HFFc6 (cell line): ENCODE measurements at regions not wholly inside any gene's neighbourhood (a gene's known extent, or its start where the extent isn't known, plus 50 kb on each side); places are given as distances from the start of the nearest gene placed in this dataset.

Experiments
- DNase-seq: peaks from one replicate; pipeline ENCODE4 v3.0.0-alpha.2; 2018
- H3K27ac Mint-ChIP-seq: 2 replicates; pipeline ENCODE4 v1.8.0; 2020; ENCODE audit warnings: mild to moderate bottlenecking, mixed read lengths
- H3K27me3 Mint-ChIP-seq: 2 replicates; pipeline ENCODE4 v1.8.0; 2021; ENCODE audit warnings: mild to moderate bottlenecking, moderate library complexity, mixed read lengths; ENCODE audit not compliant: insufficient read depth
- H3K36me3 Mint-ChIP-seq: 2 replicates; pipeline ENCODE4 v1.8.0; 2021; ENCODE audit warnings: low read depth, mixed read lengths
- H3K4me1 Mint-ChIP-seq: 2 replicates; pipeline ENCODE4 v1.8.0; 2020; ENCODE audit warnings: low read depth, mixed read lengths
- H3K4me3 Mint-ChIP-seq: 2 replicates; pipeline ENCODE4 v1.8.0; 2020; ENCODE audit warnings: mild to moderate bottlenecking, moderate library complexity, mixed read lengths
- H3K9me3 Mint-ChIP-seq: 2 replicates; pipeline ENCODE4 v1.8.0; 2020; ENCODE audit warnings: mild to moderate bottlenecking, mixed read lengths
- CTCF ChIP-seq: fragments of 200-600 bp; sonication (generic); IDR thresholded peaks from 2 replicates; pipeline ENCODE4 v1.5.0; 2021; ENCODE audit warnings: antibody characterized with exemption, mild to moderate bottlenecking

DNA sequence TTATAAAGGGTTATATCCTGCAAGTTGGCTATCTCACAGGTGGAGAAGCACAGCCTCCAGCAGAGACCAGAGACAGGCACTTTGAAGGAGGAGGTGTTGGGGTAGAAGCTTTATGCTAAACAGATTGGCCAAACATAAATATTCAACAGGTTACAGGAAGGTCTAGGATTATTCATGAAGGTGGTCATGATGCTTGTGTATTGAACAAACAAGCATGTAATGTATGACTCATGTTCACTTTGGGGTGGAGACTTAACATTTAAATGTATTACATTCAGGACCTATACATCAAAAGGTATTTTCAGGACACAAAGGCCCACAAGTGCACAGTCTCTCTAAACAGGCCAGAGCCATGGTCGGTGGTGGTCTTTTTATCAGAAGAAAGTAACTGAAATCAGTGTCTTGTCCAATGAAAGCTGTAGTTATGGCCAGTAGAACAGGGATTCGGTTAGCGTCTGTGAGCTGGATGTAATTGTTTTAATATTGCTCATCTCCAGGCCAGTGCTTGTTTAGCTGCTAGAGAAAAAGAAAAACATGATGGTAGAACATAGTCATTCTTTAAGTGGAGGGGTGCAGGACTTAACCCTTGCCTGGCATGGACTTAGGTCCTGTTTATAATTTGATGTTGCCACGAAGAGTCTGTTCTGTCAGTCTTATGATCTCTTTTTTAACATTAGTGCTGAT is 555.2 kb upstream of the PCDH10 start:
- Mint-ChIP-seq H3K27ac (no peak overlapping the region; the same call in 1 of the 2 replicates), H3K36me3 (no peaks in the 10 kb centered on the region), H3K4me3 (no peak overlapping the region), H3K4me1 (peaks cover 14% of the 10 kb centered on the region; the same call in 1 of the 2 replicates), H3K27me3 (no peaks in the 10 kb centered on the region; the same call in 1 of the 2 replicates), H3K9me3 (peaks cover 8% of the 10 kb centered on the region)
- TF ChIP-seq CTCF, result no peak
- DNase-seq, result peak; percentile 8

- H3K4me1 Mint-ChIP-seq, result peaks cover 14% of the 10 kb centered on the region; the same call in 1 of the 2 replicates
- DNase-seq, result no peak
- no peak overlapping the region for H3K4me3 Mint-ChIP-seq
- no peak overlapping the region for H3K27ac Mint-ChIP-seq
- peaks cover 12% of the 10 kb centered on the region for H3K9me3 Mint-ChIP-seq
- no peaks in the 10 kb centered on the region for H3K36me3 Mint-ChIP-seq
- TF ChIP-seq CTCF, result no peak
- no peaks in the 10 kb centered on the region; the same call in 1 of the 2 replicates for H3K27me3 Mint-ChIP-seq
Measured at GRCh38 chr4:132596186-132596585, 552.9 kb upstream of the PCDH10 start.

GRCh38 chr4:132605551-132605950 is 543.5 kb upstream of the PCDH10 start:
- Mint-ChIP-seq H3K27me3 (no peaks in the 10 kb centered on the region), H3K36me3 (no peaks in the 10 kb centered on the region), H3K4me1 (no peaks in the 10 kb centered on the region), H3K4me3 (no peak overlapping the region), H3K9me3 (peaks cover 20% of the 10 kb centered on the region; the same call in 1 of the 2 replicates), H3K27ac (no peak overlapping the region)
- no peak for TF ChIP-seq CTCF
- DNase-seq, result no peak

GRCh38 chr4:132614682-132615081 is 534.4 kb upstream of the PCDH10 start:
- Mint-ChIP-seq H3K27ac (no peak overlapping the region), H3K36me3 (peaks cover 7% of the 10 kb centered on the region), H3K27me3 (no peaks in the 10 kb centered on the region), H3K4me1 (no peaks in the 10 kb centered on the region), H3K9me3 (peaks cover 20% of the 10 kb centered on the region), H3K4me3 (no peak overlapping the region)
- no peak for DNase-seq
- peak; percentile 83 for TF ChIP-seq CTCF

DNA sequence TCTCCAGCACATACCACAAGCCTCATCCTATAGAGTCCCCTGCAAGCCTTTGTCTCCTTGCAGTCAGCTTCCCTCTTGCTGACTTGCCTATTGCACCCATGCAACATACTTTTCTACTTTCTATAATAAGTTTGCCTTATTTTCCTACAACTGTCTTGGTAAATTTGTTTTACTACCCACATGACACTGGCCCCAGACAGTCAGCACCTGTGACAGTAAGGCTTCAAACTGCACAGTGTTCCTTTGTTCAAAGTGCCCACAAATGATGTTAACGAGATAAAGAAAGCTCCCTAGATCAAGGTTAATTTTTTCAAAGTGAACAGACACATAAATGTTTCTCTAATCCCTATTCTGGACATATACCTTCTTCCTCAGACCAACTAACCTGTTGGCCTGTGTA is 529.1 kb upstream of the PCDH10 start:
- peaks cover 7% of the 10 kb centered on the region for H3K36me3 Mint-ChIP-seq
- no peak for DNase-seq
- H3K9me3 Mint-ChIP-seq, result peaks cover 20% of the 10 kb centered on the region
- H3K4me3 Mint-ChIP-seq, result no peak overlapping the region
- no peak for TF ChIP-seq CTCF
- H3K27ac Mint-ChIP-seq, result no peak overlapping the region
- no peaks in the 10 kb centered on the region for H3K27me3 Mint-ChIP-seq
- no peaks in the 10 kb centered on the region for H3K4me1 Mint-ChIP-seq
